Esophagus squamous epithelium (tissue), 4 donors: ENCODE measurements at regions not wholly inside any gene's neighbourhood (a gene's known extent, or its start where the extent isn't known, plus 50 kb on each side); places are given as distances from the start of the nearest gene placed in this dataset.

ENCODE experiments used
- POLR2A ChIP-seq, 4 donors: fragments of 450-650 bp; IDR thresholded peaks; one replicate each; pipeline ENCODE4 v1.6.1; 2017; ENCODE audit warnings: antibody characterized with exemption in 4 of 4, mild to moderate bottlenecking in 4 of 4, moderate library complexity in 3 of 4
- TF ChIP-seq, protein P1 (sequence below), 6 experiments: fragments of 450-650 bp in 4 of 6; fragments of 200-600 bp in 2 of 6; sonication (generic) in 2 of 6; IDR thresholded peaks; one replicate each; pipeline ENCODE4 v1.5.1; 2016 to 2019; ENCODE audit warnings: antibody characterized with exemption in 6 of 6, mild to moderate bottlenecking in 4 of 6, moderate library complexity in 4 of 6

DNA sequence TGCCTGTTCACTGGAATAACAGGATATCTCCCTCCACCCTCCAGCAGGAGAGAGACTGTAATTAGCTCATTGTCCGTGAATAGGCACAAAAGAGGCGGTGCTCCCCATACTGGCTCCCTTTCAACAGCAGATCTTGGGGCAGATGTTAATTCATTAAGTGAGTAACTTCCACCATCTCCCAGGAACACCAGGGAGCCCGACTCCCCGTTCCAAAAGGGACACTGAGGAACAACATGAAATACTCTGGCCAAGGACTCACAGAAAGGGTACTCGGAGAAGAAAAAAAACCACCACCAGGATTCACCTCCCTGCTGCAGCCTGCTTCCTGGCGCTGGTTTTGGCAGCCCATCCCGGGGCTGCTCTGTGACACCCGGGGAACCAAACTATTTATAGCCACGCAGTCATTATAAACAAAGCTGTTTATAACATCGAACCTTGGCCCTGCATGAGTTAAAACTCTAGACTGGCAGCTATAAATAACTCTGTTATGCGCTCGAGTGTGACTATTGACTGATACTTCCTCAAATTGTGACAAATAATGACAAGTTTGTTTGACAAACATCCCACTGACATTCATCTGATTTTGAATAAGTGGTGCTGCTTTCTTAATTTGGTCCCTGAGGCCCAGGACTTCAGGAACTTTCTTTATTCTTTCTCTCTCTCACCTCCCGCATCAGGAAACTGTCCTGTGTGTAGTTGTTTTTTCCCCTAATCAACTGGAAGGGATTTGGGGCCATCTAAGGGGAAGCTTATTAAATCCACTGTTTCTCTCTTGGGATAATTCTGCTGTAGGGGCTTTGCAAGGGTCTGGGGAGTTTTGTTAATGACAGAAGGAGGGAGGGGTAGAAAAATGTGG lies 521.6 kb downstream of the CD83 start:
- TF ChIP-seq, protein P1, sequence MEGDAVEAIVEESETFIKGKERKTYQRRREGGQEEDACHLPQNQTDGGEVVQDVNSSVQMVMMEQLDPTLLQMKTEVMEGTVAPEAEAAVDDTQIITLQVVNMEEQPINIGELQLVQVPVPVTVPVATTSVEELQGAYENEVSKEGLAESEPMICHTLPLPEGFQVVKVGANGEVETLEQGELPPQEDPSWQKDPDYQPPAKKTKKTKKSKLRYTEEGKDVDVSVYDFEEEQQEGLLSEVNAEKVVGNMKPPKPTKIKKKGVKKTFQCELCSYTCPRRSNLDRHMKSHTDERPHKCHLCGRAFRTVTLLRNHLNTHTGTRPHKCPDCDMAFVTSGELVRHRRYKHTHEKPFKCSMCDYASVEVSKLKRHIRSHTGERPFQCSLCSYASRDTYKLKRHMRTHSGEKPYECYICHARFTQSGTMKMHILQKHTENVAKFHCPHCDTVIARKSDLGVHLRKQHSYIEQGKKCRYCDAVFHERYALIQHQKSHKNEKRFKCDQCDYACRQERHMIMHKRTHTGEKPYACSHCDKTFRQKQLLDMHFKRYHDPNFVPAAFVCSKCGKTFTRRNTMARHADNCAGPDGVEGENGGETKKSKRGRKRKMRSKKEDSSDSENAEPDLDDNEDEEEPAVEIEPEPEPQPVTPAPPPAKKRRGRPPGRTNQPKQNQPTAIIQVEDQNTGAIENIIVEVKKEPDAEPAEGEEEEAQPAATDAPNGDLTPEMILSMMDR (IDR thresholded peaks at IDR 0.05) = peak in 2 of 6 experiments; percentile 19 to 29
- no peak for TF ChIP-seq POLR2A (IDR thresholded peaks at IDR 0.05)
